A549 (cell line): ENCODE measurements at regions not wholly inside any gene's neighbourhood (a gene's known extent, or its start where the extent isn't known, plus 50 kb on each side); places are given as distances from the start of the nearest gene placed in this dataset.

Experiments used
- ATAC-seq, 2 experiments: fragments of 200-7000 bp in 1 of 2; fragments of >200 bp in 1 of 2; cut with Nextera tagmentation in 1 of 2; cut with Tn5 transposase in 1 of 2; 3 replicates each; pipeline versions ENCODE4 v1.8.0 to v1.9.1; 2018 to 2020; ENCODE audit warnings: mild to moderate bottlenecking in 1 of 2, moderate library complexity in 1 of 2
- CTCF ChIA-PET: fragments of 300-600 bp; sonication (Branson Sonifier 250); formaldehyde crosslinking; extraction: SDS; loops from one replicate; lab custom pipeline; 2021; ENCODE audit warnings: antibody characterized with exemption, inconsistent platforms; lab: Yijun Ruan, JAX
- POLR2A ChIA-PET: fragments of 350-600 bp; formaldehyde crosslinking; extraction: SDS; loops from one replicate; lab custom pipeline; 2021; ENCODE audit warnings: antibody characterized with exemption, inconsistent platforms; lab: Yijun Ruan, JAX
- DNase-seq, 2 experiments: peaks; one replicate each; pipeline versions ENCODE4 v3.0.0 to v3.0.0-alpha.2; 2011 to 2016; ENCODE audit warnings: low read depth in 1 of 2, low spot score in 1 of 2
- FAIRE-seq: peaks from 2 replicates; lab custom pipeline; 2011; peaks lifted over from hg19 to GRCh38; lab: Jason Lieb, UNC
- H3K27ac ChIP-seq, 2 experiments: fragments of >200 bp; sonication (Bioruptor Twin); formaldehyde crosslinking; 3 replicates each; pipeline ENCODE4 v1.5.1; 2016 to 2017
- H3K4me1 ChIP-seq: fragments of >200 bp; sonication (Bioruptor Twin); formaldehyde crosslinking; 3 replicates; pipeline ENCODE4 v1.6.1; 2016
- H3K4me2 ChIP-seq: fragments of >200 bp; sonication (Bioruptor Twin); formaldehyde crosslinking; 3 replicates; pipeline ENCODE4 v1.6.1; 2016
- H3K4me3 ChIP-seq: fragments of >200 bp; sonication (Bioruptor Twin); formaldehyde crosslinking; 3 replicates; pipeline ENCODE4 v1.5.1; 2016
- H3K9me3 ChIP-seq: fragments of >200 bp; sonication (Bioruptor Twin); formaldehyde crosslinking; 3 replicates; pipeline ENCODE4 v1.6.1; 2016
- CEBPB ChIP-seq, 2 experiments: fragments of >200 bp in 1 of 2; sonication (Bioruptor Twin) in 1 of 2; formaldehyde crosslinking in 1 of 2; IDR thresholded peaks; 2 replicates each; pipeline ENCODE4 v1.6.1; 2012 to 2016
- CHD4 ChIP-seq: fragments of 200-600 bp; sonication (generic); IDR thresholded peaks from 2 replicates; pipeline ENCODE4 v1.6.1; 2016; ENCODE audit warnings: antibody characterized with exemption, mild to moderate bottlenecking, borderline replicate concordance
- EHF ChIP-seq: fragments of 250-450 bp; sonication (Bioruptor Pico); IDR thresholded peaks from 2 replicates; pipeline ENCODE4 v1.5.0; 2020; ENCODE audit warnings: mild to moderate bottlenecking
- ESRRA ChIP-seq: fragments of 150-350 bp; IDR thresholded peaks from 2 replicates; pipeline ENCODE4 v1.6.1; 2014; ENCODE audit warnings: mild to moderate bottlenecking, low read length, borderline replicate concordance
- FOSB ChIP-seq: fragments of 250-450 bp; sonication (Bioruptor Pico); IDR thresholded peaks from 2 replicates; pipeline ENCODE4 v1.5.0; 2020; ENCODE audit warnings: mild to moderate bottlenecking, moderate library complexity
- FOSL2 ChIP-seq, 2 experiments: fragments of 450-650 bp in 1 of 2; fragments of >200 bp in 1 of 2; sonication (Bioruptor Twin) in 1 of 2; formaldehyde crosslinking; IDR thresholded peaks; 2 replicates each; pipeline versions ENCODE4 v1.5.0 to v1.6.1; 2016 to 2020; ENCODE audit warnings: mild to moderate bottlenecking in 1 of 2, moderate library complexity in 1 of 2
- FOXS1 ChIP-seq: fragments of 250-450 bp; sonication (Bioruptor Pico); IDR thresholded peaks from 2 replicates; pipeline ENCODE4 v1.5.0; 2020; ENCODE audit warnings: mild to moderate bottlenecking, moderate library complexity
- HES2 ChIP-seq: fragments of >200 bp; sonication (Bioruptor Twin); formaldehyde crosslinking; IDR thresholded peaks from 2 replicates; pipeline ENCODE4 v1.6.1; 2016
- MAFK ChIP-seq: fragments of 450-650 bp; IDR thresholded peaks from 2 replicates; pipeline ENCODE4 v1.6.1; 2014; ENCODE audit not compliant: partially characterized antibody
- MAZ ChIP-seq: fragments of 150-350 bp; IDR thresholded peaks from 2 replicates; pipeline ENCODE4 v1.6.1; 2014; ENCODE audit warnings: antibody characterized with exemption, low read depth, low read length, borderline replicate concordance
- NPAS2 ChIP-seq: fragments of 250-450 bp; sonication (Bioruptor Pico); IDR thresholded peaks from 2 replicates; pipeline ENCODE4 v1.8.0; 2022; ENCODE audit warnings: mild to moderate bottlenecking, moderate library complexity, borderline replicate concordance
- NR3C1 ChIP-seq: fragments of >200 bp; sonication (Bioruptor Twin); formaldehyde crosslinking; IDR thresholded peaks from 3 replicates; pipeline ENCODE4 v1.6.1; 2017
- POLR2AphosphoS2 ChIP-seq: conservative IDR thresholded peaks from 2 replicates; pipeline ENCODE4 v1.6.1; 2012; ENCODE audit warnings: low read length, improper control_type of control experiment, inconsistent platforms
- RCOR1 ChIP-seq: fragments of 150-350 bp; IDR thresholded peaks from 2 replicates; pipeline ENCODE4 v1.6.1; 2014; ENCODE audit warnings: antibody characterized with exemption, low read length, low read depth
- RFX5 ChIP-seq: fragments of 450-650 bp; IDR thresholded peaks from 2 replicates; pipeline ENCODE4 v1.7.1; 2014; ENCODE audit warnings: antibody characterized with exemption, mild to moderate bottlenecking, moderate library complexity
- SREBF2 ChIP-seq: fragments of 450-650 bp; IDR thresholded peaks from 2 replicates; pipeline ENCODE4 v1.6.1; 2014; ENCODE audit warnings: mild to moderate bottlenecking, moderate library complexity
- ZC3H11A ChIP-seq: fragments of 450-650 bp; IDR thresholded peaks from 2 replicates; pipeline ENCODE4 v1.6.1; 2014; ENCODE audit warnings: antibody characterized with exemption, mild to moderate bottlenecking
- WGBS: methylation state at CpG from one replicate; pipeline ENCODE4 v1.1.6; 2017; ENCODE audit errors: missing lambda C conversion rate; 5-methylcytosine and 5-hydroxymethylcytosine counted together
- TF ChIP-seq, protein P1 (sequence below): fragments of 200-600 bp; sonication (generic); IDR thresholded peaks from 2 replicates; pipeline ENCODE4 v1.6.1; 2016; ENCODE audit warnings: antibody characterized with exemption, mild to moderate bottlenecking, moderate library complexity

DNA sequence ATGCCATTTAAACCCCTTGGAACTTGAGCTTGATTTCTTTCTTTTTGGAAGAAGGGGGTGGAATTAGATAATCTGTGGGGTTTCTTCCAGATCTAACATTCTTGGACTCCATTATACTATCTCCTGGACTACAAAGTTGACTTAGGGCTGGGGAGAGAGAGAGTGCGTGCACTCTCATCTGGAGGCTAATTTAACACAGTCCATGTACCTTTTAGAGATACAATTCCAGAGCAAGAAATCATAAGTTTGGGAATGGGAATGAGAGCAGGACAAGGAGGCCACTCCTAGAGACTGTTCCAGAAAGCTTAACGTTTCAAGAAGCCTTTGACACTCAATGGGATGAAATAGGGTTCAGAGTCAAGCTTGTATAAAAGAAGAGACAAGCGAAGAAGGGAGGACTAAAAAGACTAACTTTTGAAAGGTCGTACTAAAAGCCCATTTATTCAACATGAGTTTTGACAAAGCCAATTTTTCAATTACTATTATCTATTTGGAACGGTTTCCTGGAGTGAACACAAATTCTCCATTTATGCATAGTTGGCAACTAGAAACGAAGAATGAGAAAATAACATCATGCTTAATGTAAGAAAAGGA is 83.4 kb downstream of the ACTL7B start:
- FAIRE-seq (no peak), DNase-seq (no peak), ATAC-seq (no peak)
- ChIA-PET CTCF (interaction anchor here (0.7 to 4.3 kb wide), 2 partner anchors 11 to 1425 kb away, joined by 3 to 26 read pairs; no protein-coding TSS in a partner anchor), POLR2A (no interaction called here)
- H3K9me3 ChIP-seq = no peaks in the 10 kb centered on the region
- H3K27ac ChIP-seq = no peak overlapping the region
- no peak overlapping the region for H3K4me3 ChIP-seq
- TF ChIP-seq ESRRA (no peak), FOSL2 (IDR thresholded peaks at IDR 0.05) (no peak), FOSL2 (CRISPR knock-in tag; IDR thresholded peaks at IDR 0.05) (no peak), CEBPB (IDR thresholded peaks at IDR 0.05) (no peak), EHF (no peak), SREBF2 (no peak), NR3C1 (no peak), FOSB (CRISPR knock-in tag) (no peak), MAFK (no peak)
- H3K4me1 ChIP-seq = no peaks in the 10 kb centered on the region
- 36% methylated on average over 6 of the region's 6 CpGs for WGBS
- H3K4me2 ChIP-seq = no peak overlapping the region

DNA sequence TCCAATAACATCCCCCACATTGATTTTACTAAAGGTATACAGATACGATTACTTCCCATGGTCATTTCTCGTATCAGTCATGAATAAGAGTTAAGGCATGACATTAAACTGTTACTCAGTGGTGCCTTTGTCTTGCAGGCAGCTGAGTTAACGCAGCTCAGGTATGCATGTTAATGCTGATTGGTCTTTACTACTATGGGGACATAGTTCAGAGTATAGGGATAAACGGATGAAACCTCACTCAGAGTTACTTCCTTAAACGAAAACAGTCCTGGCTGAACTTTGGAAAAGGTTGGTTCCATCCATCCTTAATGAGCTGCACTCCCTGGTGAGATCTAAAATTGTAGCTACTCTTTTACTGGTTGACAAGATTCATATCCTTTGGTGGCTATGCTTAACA is 87.0 kb downstream of the ACTL7B start:
- FAIRE-seq (no peak), DNase-seq (no peak), ATAC-seq (no peak)
- TF ChIP-seq CHD4 (no peak), FOSL2 (IDR thresholded peaks at IDR 0.05) (no peak), FOSL2 (CRISPR knock-in tag; IDR thresholded peaks at IDR 0.05) (no peak), SREBF2 (no peak)
- TF ChIP-seq, protein P1, sequence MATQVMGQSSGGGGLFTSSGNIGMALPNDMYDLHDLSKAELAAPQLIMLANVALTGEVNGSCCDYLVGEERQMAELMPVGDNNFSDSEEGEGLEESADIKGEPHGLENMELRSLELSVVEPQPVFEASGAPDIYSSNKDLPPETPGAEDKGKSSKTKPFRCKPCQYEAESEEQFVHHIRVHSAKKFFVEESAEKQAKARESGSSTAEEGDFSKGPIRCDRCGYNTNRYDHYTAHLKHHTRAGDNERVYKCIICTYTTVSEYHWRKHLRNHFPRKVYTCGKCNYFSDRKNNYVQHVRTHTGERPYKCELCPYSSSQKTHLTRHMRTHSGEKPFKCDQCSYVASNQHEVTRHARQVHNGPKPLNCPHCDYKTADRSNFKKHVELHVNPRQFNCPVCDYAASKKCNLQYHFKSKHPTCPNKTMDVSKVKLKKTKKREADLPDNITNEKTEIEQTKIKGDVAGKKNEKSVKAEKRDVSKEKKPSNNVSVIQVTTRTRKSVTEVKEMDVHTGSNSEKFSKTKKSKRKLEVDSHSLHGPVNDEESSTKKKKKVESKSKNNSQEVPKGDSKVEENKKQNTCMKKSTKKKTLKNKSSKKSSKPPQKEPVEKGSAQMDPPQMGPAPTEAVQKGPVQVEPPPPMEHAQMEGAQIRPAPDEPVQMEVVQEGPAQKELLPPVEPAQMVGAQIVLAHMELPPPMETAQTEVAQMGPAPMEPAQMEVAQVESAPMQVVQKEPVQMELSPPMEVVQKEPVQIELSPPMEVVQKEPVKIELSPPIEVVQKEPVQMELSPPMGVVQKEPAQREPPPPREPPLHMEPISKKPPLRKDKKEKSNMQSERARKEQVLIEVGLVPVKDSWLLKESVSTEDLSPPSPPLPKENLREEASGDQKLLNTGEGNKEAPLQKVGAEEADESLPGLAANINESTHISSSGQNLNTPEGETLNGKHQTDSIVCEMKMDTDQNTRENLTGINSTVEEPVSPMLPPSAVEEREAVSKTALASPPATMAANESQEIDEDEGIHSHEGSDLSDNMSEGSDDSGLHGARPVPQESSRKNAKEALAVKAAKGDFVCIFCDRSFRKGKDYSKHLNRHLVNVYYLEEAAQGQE = no peak
- H3K27ac ChIP-seq = no peak overlapping the region
- no peaks in the 10 kb centered on the region for H3K9me3 ChIP-seq
- H3K4me3 ChIP-seq = no peak overlapping the region
- ChIA-PET POLR2A (no interaction called here), CTCF (interaction anchor here (2.5 to 3.9 kb wide), 3 partner anchors 10 to 1344 kb away, joined by 6 to 16 read pairs (median 12); no protein-coding TSS in a partner anchor)
- no peaks in the 10 kb centered on the region for H3K4me1 ChIP-seq
- 35% methylated on average over 5 of the region's 5 CpGs for WGBS
- no peak overlapping the region for H3K4me2 ChIP-seq

- Histone ChIP-seq H3K4me1 (no peaks in the 10 kb centered on the region), H3K4me2 (no peak overlapping the region), H3K4me3 (no peak overlapping the region)
- POLR2A ChIA-PET = no interaction called here
- no peak for FAIRE-seq
- no peak for ATAC-seq
- TF ChIP-seq NPAS2 = no peak
- no peak for TF ChIP-seq MAZ
- no peak for TF ChIP-seq POLR2AphosphoS2
- TF ChIP-seq ZC3H11A = no peak
- no peak for TF ChIP-seq FOXS1 (CRISPR knock-in tag)
- no peak for TF ChIP-seq SREBF2
- no peak for TF ChIP-seq RFX5
- no peak for TF ChIP-seq RCOR1
- TF ChIP-seq HES2 = no peak
- TF ChIP-seq, all 56 proteins: peak for 0
- no peak for DNase-seq
- H3K9me3 ChIP-seq = no peaks in the 10 kb centered on the region
- no peak overlapping the region for H3K27ac ChIP-seq
- CTCF ChIA-PET = interaction anchor here (1.0 to 3.9 kb wide), 3 partner anchors 12 to 1301 kb away, joined by 3 to 16 read pairs (median 12); no protein-coding TSS in a partner anchor
- 52% methylated on average over 3 of the region's 3 CpGs for WGBS
These were observed 89.1 kb downstream of the ACTL7B start for GRCh38 chr9:108766626-108767161.
